MM.1S (cell line): ENCODE measurements at regions not wholly inside any gene's neighbourhood (a gene's known extent, or its start where the extent isn't known, plus 50 kb on each side); places are given as distances from the start of the nearest gene placed in this dataset.

Source experiments
- DNase-seq: peaks from one replicate; pipeline ENCODE4 v3.0.0-alpha.2; 2015
- H2AFZ ChIP-seq: fragments of 300-600 bp; sonication (generic); 2 replicates; pipeline ENCODE4 v1.6.0; 2016; ENCODE audit warnings: antibody characterized with exemption, low read length
- H3F3A ChIP-seq: fragments of 300-600 bp; sonication (generic); 2 replicates; pipeline ENCODE4 v1.6.1; 2016; ENCODE audit warnings: mild to moderate bottlenecking, antibody characterized with exemption, low read length, moderate library complexity, mixed read lengths; ENCODE audit not compliant: insufficient read depth
- H3K27ac ChIP-seq: fragments of 300-600 bp; sonication (generic); 2 replicates; pipeline ENCODE4 v1.5.1; 2016; ENCODE audit warnings: mild to moderate bottlenecking, low read length
- H3K27me3 ChIP-seq: fragments of 300-600 bp; sonication (generic); replicated peaks from 2 replicates; pipeline ENCODE4 v1.6.0; 2016; ENCODE audit warnings: low read length; ENCODE audit not compliant: insufficient read depth
- H3K36me3 ChIP-seq: fragments of 300-600 bp; sonication (generic); replicated peaks from 2 replicates; pipeline ENCODE4 v1.6.1; 2016; ENCODE audit warnings: mild to moderate bottlenecking, low read length, mixed read lengths; ENCODE audit not compliant: insufficient read depth
- H3K4me1 ChIP-seq: fragments of 300-600 bp; sonication (generic); 2 replicates; pipeline ENCODE4 v1.6.1; 2016; ENCODE audit warnings: low read length, mixed read lengths
- H3K4me2 ChIP-seq: fragments of 300-600 bp; sonication (generic); 2 replicates; pipeline ENCODE4 v1.6.0; 2016; ENCODE audit warnings: low read depth, low read length
- H3K4me3 ChIP-seq: fragments of 300-600 bp; sonication (generic); 2 replicates; pipeline ENCODE4 v1.5.1; 2016; ENCODE audit warnings: low read length, mixed read lengths
- H3K79me2 ChIP-seq: fragments of 300-600 bp; sonication (generic); 2 replicates; pipeline ENCODE4 v1.6.1; 2016; ENCODE audit warnings: mixed run types, low read length, mixed read lengths
- H3K9ac ChIP-seq: fragments of 300-600 bp; sonication (generic); 2 replicates; pipeline ENCODE4 v1.6.1; 2016; ENCODE audit warnings: low read length, mixed read lengths
- H3K9me2 ChIP-seq: fragments of 300-600 bp; sonication (generic); replicated peaks from 2 replicates; pipeline ENCODE4 v1.6.1; 2016; ENCODE audit warnings: mild to moderate bottlenecking, low read length, mixed read lengths; ENCODE audit not compliant: insufficient read depth
- H3K9me3 ChIP-seq: fragments of 300-600 bp; sonication (generic); replicated peaks from 2 replicates; pipeline ENCODE4 v1.6.1; 2016; ENCODE audit warnings: mild to moderate bottlenecking, low read length, mixed read lengths; ENCODE audit not compliant: insufficient read depth
- H4K20me1 ChIP-seq: fragments of 300-600 bp; sonication (generic); 2 replicates; pipeline ENCODE4 v1.6.1; 2016; ENCODE audit warnings: mild to moderate bottlenecking, low read length, moderate library complexity, mixed read lengths; ENCODE audit not compliant: insufficient read depth
- EZH2 ChIP-seq: fragments of 300-600 bp; sonication (generic); optimal IDR thresholded peaks from 2 replicates; pipeline ENCODE3; 2017; ENCODE audit warnings: low read depth, mild to moderate bottlenecking, antibody characterized with exemption, low read length, mixed read lengths
- EZH2phosphoT487 ChIP-seq: fragments of 300-600 bp; sonication (generic); IDR thresholded peaks from 2 replicates; pipeline ENCODE4 v1.6.1; 2018; ENCODE audit warnings: antibody characterized with exemption, low read length
- TF ChIP-seq, protein P1 (sequence below): fragments of 300-600 bp; sonication (generic); IDR thresholded peaks from 2 replicates; pipeline ENCODE4 v1.5.1; 2016; ENCODE audit warnings: antibody characterized with exemption, low read length, mixed read lengths

DNA sequence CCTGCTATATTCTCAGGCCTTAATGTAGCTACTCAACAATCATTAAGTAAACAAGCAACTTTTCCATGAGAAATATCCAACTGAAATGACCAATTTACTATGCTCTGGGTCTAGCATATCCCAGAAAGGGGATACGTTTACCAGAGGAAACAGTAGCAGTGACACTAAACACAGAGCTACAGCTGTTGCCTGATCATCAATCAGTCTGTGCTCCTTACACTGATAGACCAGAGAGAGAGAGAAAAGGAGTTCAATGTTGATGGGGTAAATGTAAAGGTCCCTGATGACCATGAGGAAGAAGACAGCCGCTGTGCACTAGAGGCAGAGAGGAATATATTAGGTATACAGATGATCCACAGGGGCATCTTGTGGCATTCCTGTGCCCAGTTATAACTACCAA is 397.2 kb upstream of the USP15 start:
- Histone ChIP-seq H3K36me3 (no peaks in the 10 kb centered on the region), H3K27me3 (no peaks in the 10 kb centered on the region), H3F3A (no peaks in the 10 kb centered on the region), H3K4me2 (no peak overlapping the region), H3K9ac (no peak overlapping the region), H3K9me3 (no peaks in the 10 kb centered on the region), H3K79me2 (no peaks in the 10 kb centered on the region), H2AFZ (no peak overlapping the region), H4K20me1 (no peaks in the 10 kb centered on the region), H3K4me1 (no peaks in the 10 kb centered on the region), H3K4me3 (no peak overlapping the region), H3K9me2 (no peaks in the 10 kb centered on the region), H3K27ac (no peak overlapping the region)
- TF ChIP-seq, protein P1, sequence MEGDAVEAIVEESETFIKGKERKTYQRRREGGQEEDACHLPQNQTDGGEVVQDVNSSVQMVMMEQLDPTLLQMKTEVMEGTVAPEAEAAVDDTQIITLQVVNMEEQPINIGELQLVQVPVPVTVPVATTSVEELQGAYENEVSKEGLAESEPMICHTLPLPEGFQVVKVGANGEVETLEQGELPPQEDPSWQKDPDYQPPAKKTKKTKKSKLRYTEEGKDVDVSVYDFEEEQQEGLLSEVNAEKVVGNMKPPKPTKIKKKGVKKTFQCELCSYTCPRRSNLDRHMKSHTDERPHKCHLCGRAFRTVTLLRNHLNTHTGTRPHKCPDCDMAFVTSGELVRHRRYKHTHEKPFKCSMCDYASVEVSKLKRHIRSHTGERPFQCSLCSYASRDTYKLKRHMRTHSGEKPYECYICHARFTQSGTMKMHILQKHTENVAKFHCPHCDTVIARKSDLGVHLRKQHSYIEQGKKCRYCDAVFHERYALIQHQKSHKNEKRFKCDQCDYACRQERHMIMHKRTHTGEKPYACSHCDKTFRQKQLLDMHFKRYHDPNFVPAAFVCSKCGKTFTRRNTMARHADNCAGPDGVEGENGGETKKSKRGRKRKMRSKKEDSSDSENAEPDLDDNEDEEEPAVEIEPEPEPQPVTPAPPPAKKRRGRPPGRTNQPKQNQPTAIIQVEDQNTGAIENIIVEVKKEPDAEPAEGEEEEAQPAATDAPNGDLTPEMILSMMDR, result no peak
- TF ChIP-seq EZH2, result no peak
- no peak for TF ChIP-seq EZH2phosphoT487
- DNase-seq, result no peak

DNA sequence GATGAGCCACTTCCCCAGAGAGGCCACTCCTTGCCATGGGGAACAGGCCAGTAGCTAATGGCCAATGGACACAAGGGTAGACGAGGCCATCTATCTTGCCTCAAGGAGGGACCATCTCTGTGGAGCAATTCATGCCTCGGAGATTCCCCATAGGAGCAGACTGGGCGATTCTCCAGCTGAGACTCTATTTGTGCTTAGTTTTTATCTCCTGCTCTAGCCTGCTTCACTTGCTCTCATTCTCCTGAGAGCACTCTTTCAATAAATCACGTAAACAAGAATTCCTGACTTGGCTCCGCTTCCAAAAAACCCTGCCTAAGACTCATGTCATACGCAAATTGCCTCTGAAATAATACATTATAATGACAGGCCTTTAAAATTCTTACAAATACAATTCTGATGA is 396.4 kb upstream of the USP15 start:
- no peaks in the 10 kb centered on the region for H3K9me3 ChIP-seq
- H3K27ac ChIP-seq, result no peak overlapping the region
- no peaks in the 10 kb centered on the region for H3F3A ChIP-seq
- no peak for DNase-seq
- H3K27me3 ChIP-seq, result no peaks in the 10 kb centered on the region
- no peak overlapping the region for H3K4me2 ChIP-seq
- no peak overlapping the region for H3K4me3 ChIP-seq
- no peaks in the 10 kb centered on the region for H3K36me3 ChIP-seq
- H3K4me1 ChIP-seq, result no peaks in the 10 kb centered on the region
- H2AFZ ChIP-seq, result no peak overlapping the region
- H3K9ac ChIP-seq, result no peak overlapping the region
- no peaks in the 10 kb centered on the region for H3K9me2 ChIP-seq
- H4K20me1 ChIP-seq, result no peaks in the 10 kb centered on the region
- H3K79me2 ChIP-seq, result no peaks in the 10 kb centered on the region
- TF ChIP-seq EZH2phosphoT487 (no peak), EZH2 (no peak)
- TF ChIP-seq, protein P1, result no peak

DNA sequence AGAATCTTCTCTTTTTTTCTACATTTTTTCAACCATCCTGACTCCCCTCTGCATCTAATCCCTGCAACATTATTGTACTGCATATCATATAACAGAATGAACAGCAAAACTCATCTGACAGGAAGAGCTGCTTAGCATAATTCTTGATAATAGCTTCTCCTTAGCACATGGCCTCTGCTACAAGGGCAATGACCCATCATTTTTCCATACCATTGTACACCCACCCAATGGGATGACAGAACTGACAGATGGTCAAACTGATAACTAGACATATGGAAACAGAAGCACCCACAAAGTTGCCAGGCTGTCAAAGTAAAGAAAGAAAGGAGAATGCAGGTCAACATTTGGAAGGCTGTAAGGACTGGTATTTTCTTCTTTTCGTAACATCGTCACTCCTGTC is 390.4 kb upstream of the USP15 start:
- H3K79me2 ChIP-seq, result no peaks in the 10 kb centered on the region
- H3K27me3 ChIP-seq, result no peaks in the 10 kb centered on the region
- no peak overlapping the region for H2AFZ ChIP-seq
- H3K9me3 ChIP-seq, result no peaks in the 10 kb centered on the region
- TF ChIP-seq, protein P1, result no peak
- TF ChIP-seq EZH2phosphoT487 (no peak), EZH2 (no peak)
- no peak overlapping the region for H3K4me2 ChIP-seq
- H3K27ac ChIP-seq, result no peak overlapping the region
- peaks cover 12% of the 10 kb centered on the region for H3K4me1 ChIP-seq
- no peaks in the 10 kb centered on the region for H4K20me1 ChIP-seq
- no peaks in the 10 kb centered on the region for H3F3A ChIP-seq
- no peak for DNase-seq
- H3K36me3 ChIP-seq, result no peaks in the 10 kb centered on the region
- H3K9me2 ChIP-seq, result no peaks in the 10 kb centered on the region
- H3K9ac ChIP-seq, result no peak overlapping the region
- no peak overlapping the region for H3K4me3 ChIP-seq
